NCI-H1436 treated with DMSO at 0.1 percent for 48 hours (cell line): ENCODE measurements at regions not wholly inside any gene's neighbourhood (a gene's known extent, or its start where the extent isn't known, plus 50 kb on each side); places are given as distances from the start of the nearest gene placed in this dataset.
"Not testable (repeated sequence)": the region's sequence is repeated elsewhere in the genome, so short reads cannot be mapped to it uniquely, and the experiment has no call there.

Source experiments
- DNase-seq: peaks from one replicate; lab custom pipeline; 2025; lab: John Stamatoyannopoulos, UW

DNA sequence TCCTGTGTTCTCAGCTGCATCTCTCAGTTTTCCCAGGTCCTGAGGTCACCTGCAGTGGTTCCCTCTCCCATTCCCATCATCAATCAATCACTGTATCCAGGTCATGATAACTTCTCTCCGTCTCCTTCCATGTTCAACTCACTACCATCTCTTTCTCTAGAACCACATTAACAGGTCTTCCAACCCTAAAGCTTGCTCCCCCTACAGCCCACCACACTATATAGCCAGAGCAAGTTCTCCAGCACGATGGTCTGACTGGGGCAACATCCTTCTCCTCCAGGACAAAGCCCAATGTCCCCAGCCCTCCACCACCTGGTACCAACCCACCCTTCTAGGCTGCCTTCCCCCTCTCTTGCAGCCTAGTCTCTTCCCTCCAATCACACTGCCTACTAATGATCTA is 241.6 kb downstream of the CDK5RAP2 start:
- DNase-seq, result no peak

DNA sequence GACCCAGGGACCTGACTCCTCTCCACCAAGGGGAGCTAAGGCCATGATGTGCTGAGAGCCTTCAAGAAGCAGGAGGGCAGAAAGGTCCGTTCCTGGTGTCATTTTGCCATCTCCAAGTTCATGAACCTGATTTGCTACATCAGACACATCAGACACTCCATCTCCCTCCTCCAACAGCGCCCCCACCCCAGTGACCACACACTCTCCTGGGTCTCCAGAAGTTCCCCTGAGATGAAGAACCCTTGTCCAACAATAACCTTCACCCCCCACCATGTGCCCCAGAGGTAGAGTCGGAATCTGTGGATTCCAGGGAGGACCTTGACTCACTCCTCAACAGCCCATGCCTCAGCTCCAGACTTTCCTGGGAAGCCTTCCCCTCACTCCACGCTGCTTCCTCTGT is 242.8 kb downstream of the CDK5RAP2 start:
- no peak for DNase-seq

DNA sequence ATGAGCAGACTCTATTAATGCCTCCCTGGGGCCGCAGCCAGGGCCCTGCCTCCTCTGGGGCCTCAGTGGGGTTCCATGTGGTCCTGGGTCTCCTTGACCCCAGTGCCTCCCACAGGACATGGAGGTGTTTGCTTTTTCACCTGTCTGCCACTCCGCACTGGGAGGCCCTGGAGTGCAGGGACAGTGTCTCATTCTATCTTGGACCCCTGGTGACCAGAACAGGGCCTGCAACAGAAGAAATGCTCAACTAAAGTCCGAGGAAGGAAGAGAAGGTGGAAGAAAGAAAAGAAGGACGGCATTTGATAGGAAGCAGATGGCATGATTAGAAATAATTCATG is 243.2 kb downstream of the CDK5RAP2 start:
- DNase-seq, result no peak

DNA sequence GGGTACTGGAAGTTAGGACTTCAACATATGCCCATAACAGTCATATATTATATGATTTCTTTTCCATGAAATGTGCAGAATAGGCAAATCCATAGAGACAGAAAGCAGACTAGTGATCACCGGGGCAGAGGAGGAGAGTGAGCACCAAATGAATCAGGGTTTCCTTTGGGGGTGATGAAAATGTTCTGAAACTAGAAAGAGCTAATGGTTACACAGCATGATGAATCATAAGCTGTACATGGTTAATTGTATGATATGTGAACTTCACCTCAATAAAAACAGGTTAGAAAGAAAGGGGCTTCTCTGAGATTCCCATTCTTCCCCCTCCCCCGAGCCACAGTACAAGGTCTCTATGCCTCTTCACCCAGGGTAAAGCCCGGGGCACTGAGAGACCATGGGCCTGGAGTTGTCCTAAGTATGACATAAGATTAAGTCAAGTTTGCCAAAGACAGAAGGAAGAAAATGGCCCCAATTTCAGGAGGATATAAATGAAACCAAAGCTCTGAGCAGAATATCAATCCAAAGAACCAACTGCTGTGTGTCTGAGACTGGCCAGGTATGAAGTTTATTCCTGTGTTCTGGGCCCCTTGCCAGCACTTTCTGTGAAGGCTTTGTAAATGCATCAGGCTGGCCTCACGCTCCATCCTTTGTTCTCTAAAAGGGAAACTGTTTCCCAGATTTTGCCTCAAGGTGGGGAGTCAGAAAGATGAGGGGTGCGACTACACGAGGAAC is 243.8 kb downstream of the CDK5RAP2 start:
- DNase-seq, result no peak

DNA sequence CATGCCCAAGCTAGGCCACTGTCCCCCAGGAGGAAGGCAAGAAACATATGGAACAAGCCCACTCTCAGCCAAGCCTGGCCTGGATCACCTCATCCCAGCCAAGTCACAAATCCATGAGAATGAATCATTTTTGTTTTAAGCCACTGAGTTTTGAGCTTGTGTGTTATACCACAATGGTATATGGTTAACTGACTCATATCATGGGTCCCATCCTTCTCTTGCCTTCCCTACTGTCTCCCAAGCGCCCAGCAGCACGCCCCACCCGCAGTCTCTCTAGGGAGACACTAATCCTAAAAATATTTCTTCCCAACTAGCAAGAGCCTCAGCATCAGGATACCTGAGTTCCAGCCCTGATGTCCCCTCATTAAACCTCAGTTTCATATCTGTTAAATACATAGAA is 248.1 kb downstream of the CDK5RAP2 start:
- DNase-seq, result no peak

DNA sequence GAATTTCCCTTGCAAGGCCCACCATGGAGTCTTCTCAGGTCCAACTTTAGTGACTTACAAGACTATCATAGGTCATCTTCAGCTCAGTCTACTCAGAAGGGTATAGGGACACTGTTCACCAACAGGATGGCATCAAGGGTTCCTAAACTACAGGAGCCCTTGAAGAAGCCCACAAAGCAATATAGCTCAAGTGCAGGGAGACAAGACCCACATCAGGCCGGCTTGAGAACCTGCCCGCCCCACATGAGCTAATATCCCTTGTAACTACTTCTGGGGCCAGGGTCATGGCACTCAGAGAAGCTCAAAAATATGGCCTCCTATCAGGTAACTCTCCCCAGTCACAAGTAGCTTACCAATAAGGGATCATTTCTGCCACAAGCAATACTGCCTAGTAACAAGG is 249.9 kb downstream of the CDK5RAP2 start:
- DNase-seq, result no peak

DNA sequence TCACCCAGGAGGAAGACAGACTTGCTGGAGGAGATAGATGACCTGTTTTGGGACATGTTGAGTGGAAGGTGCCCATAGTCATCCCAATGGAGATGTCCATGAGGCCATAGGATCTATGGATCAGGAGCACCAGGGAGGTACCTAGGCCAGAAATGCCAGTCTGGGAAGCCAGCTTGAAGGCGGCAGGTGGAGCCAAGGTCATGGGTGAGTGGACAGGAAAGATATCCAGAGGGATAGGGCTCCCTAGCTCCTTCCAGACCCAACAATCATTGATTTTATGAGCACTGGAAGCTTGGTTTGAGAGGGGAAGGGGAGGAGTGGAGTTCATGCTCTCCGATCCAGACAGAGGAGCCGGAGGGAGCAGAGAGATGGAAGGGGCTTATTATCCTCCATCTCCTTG is 252.6 kb downstream of the CDK5RAP2 start:
- DNase-seq, result no peak

DNA sequence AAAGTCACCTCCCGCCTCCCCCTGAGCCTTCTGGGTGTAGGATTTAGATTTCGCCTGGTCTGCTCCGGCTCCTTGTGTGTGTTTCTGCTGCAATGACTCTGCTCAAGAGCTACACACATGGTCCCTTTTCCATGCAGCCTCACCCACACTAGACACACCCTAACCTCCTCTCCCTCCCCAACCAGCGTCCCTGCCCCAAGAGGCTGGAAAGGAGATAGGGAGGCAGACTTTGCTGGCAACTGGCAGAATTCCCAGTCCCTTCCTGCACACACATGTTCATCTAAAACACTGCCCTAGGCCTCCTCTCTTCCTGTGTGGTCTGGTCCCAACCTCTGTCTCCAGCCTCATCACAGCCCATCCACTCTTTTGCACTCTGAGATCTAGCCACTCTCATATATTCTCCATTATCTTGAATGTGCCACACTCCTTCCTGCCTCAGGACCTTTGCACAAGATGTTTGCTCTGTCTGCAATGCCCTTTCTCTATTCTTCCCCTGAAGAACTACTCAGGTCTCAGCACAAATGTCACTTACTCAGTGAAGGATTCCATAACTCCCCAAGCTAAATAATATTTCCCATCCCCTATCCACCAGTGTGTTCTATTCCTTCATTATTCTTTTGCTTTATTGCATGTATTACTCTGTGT is 253.8 kb downstream of the CDK5RAP2 start:
- no peak for DNase-seq

DNA sequence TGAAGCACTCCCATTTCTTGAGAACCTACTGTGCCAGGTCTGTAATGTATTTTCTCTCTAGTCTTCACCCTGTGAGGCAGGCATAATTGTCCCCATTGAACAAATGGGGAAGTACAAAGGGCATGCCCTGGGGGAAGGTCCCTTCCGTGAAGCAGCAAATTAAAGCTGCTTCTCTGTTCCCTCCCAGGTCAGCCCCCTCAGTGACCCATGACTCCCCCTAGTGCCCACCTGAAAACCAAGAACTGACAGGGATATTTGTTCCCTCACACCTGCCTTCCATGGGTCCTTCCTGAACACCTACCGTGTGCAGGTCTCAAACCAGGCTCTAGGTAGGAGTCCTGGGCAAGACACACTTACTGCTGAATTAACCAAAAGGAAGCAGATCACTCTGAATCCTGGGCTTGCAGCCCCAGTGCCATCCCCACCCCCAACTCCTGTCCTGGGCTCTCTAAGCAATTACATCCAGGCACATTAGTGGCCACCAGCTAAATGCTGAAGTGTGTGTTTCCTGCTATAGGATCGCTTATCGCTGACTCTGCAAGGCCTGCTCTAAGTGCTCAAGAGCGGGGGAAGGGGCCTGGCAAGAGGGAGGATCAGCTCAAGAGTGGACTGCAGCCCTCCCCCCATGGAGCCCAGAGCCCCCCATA is 254.8 kb downstream of the CDK5RAP2 start:
- peak; percentile 45 for DNase-seq

DNA sequence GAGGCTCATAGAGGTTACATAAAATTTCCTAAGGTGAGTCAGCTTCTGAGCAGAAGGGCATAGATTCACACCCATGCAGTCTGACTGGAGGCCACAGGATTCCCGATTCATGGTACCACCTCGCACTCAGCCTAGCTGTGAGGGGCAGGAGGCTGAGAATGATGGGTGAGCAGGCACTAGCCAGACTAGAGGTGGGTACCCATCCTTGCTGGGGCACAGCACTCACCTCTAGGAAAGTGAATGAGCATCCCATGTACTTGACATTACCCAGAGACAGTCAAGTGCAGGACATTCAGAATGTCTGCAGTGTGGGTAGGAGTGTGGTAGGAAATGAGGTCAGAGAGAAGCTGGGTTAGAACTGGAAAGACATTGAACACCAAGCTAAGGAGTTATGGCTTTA is 255.5 kb downstream of the CDK5RAP2 start:
- no peak for DNase-seq

DNA sequence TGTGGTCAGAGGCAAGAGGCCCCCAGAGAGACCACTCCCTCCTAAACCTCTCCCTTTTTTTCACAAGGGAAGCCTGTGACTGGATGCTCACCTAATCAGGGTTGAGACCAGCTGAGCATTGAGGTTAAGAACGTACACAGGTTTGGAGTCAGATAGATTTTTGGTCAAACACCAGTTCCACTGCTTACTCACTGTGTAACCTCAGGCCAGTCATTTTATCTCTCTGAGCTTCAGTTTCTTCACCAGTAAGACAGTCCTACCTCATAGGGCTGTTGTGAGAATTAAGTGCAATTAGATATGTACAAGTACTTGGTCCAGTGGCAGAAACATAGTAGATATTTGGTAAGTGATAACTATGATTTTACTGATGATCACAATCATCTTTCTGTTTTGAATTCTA is 256.8 kb downstream of the CDK5RAP2 start:
- DNase-seq, result no peak

DNA sequence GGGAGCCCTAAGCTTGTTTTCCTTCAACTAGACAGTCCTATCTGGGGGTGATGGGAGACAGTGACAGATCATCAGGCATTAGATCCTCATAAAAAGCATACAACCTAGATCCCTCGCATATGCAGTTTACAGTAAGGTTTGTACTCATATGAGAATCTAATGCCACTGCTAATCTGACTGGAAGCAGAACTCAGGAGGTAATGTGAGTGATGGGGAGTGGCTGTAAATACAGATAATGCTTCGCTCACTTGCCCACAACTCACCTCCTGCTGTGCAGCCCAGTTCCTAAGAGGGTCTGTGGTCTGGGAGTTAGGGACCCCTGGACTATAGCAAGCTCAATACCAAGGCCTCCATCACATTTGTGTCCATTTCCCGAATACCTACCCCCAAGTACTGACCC is 260.5 kb downstream of the CDK5RAP2 start:
- DNase-seq, result no peak

DNA sequence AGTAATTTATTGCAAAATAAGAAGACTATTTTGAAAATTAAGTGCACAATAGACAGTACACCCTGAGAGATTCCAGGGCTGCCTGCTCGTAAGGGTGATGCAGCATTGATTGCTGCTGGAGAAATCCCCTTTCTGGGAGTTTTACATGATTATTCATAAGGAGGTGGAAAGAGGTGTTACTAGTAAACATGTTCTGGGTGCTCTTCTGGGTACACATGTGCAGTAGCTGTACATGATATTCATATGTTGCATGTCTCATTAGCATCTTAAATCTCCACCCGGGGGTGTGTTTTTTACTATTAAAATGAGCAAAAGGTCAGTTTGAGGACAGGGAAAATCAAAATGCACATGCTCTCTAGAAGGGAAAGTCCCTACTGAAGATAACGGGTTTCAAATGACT is 264.8 kb downstream of the CDK5RAP2 start:
- DNase-seq, result no peak

DNA sequence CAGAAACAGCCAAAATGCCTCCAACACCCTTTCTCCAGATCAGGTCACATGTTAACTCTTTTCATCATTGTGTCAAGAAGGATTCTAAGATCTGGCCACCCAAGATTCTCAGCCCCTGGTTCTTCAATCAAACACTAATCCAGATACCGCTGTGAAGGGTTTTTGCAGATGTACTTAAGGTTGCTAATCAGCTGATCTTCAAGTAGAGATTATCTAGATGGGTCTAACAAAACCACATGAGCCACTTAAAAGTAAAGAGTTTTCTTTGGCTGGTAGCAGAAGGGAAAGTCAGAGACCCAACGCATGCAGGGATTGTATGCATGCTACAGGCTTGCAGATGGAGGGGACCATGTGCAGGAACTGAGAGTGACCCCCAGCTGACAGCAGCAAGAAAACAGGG is 267.9 kb downstream of the CDK5RAP2 start:
- no peak for DNase-seq

DNA sequence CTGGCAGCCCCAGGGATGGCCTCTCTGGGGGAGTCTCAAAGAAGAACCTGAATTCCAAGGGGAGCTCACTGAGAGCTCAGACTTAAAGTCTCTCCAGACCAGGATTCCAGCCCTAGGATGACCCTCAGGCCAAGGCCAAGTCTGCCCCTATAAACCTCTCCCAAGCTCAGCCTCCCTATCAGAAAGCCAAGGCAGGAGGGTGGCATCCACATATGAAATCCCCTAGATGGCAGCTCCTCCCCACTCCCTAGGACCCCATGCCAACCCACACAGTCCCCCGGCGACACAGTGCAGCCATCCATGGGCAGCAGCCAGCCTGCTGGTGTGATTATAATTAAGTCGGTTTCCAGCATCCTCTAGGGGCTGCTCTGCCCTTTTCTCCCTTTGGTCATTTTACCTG is 269.9 kb downstream of the CDK5RAP2 start:
- DNase-seq, result no peak

DNA sequence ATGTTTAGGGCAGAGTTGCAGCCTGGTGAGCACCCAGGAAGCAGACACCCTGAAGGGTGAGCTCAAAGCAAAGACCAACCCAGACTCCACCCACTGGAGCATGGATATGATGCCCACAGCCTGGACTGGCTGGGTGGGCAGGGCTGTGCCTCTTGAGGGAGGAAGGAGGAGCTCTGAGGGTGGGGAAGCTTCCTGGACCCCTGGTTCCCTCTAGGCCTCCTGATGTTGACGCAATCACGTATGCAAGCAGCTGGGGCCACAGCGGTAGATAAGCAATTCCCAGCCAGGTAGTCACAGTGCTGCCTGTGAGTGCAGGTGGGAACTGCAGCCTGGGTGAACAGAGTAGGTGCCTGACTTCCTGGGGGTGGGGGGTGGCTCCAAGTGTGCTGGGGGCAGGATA is 271.5 kb downstream of the CDK5RAP2 start:
- DNase-seq, result peak; percentile 26

DNA sequence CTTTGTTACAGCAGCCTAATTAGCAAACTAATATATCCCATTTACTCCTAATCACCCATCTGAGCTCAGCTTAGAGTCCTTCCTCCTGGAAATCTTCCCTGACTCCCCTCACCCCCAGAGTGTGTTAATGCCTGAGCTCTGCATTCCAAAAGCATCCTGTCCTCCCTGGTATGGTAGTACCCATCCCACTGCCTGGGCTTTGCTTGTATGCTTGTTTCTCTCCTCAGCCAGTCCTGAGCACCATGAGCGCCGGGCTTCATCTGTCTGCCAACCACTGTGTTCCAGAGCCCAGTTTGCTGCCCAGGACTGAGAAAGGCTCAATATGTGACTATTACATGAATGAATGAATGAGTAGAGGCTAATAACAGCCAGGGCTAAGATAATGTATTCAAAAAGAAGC is 272.4 kb downstream of the CDK5RAP2 start:
- DNase-seq, result no peak

DNA sequence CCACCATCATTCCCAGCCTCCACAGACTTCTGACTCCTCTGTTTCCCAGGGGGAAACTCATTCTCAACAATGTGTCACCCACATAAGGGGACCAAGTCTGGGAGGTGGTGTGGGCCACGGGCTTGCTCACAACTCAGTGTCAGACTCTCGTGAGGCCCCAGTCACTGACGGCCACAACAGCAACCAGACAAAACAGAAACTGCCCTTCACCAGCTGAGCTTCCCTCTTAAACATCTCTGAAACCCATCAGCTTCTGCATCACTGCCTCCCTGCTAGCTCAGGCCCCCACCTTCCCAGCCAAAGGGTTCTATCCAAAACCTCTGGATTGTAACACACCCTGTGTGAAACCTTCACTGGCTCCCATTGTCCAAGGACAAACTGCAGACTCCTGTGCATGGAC is 273.4 kb downstream of the CDK5RAP2 start:
- no peak for DNase-seq

DNA sequence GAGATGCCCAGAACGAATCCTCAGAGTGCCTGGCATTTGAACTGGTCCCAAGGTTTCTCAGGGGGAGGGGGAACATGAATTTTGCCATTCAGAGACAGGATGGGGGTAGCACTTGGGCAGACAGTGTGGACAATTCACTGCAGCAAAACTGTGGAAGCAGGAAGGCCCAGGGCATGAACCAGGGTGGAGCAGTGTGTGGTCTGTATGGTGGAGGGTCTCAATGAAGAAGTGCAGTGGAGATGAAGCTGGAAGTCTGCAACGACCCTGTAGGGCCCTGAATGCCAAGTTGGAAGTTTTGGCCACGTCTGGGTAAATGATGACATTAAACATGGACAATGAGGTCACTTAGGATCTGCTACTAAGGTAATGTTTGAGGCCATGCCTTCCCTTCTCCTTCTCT is 273.9 kb downstream of the CDK5RAP2 start:
- DNase-seq, result no peak

DNA sequence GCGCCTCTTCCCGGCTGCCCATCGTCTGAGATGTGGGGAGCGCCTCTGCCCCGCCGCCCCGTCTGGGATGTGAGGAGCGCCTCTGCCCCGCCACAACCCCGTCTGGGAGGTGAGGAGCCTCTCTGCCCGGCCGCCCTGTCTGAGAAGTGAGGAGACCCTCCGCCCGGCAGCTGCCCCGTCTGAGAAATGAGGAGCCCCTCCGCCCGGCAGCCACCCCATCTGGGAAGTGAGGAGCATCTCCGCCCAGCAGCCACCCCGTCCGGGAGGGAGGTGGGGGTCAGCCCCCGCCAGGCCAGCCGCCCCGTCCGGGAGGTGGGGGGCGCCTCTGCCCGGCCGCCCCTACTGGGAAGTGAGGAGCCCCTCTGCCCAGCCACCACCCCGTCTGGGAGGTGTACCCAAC is 275.1 kb downstream of the CDK5RAP2 start:
- not testable (repeated sequence) for DNase-seq

DNA sequence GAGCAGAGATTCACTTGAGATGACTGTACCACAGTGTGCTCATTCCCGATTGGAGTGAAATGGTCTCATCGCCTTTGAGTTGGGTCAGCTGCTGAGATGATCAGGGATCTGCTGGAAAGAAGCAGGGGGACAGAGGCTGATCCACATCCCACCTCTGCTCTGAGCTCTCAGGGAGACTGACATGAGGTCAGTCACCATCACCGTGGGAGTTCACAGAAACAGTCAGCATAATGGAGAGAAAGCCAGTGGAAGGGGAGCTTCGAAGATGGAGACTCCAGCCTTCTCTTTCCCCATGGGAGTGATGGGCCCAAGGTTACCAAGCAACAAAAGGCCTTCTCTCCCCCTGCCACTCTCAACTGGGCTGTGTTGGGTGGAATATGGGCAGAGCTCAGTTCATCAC is 276.4 kb downstream of the CDK5RAP2 start:
- no peak for DNase-seq

DNA sequence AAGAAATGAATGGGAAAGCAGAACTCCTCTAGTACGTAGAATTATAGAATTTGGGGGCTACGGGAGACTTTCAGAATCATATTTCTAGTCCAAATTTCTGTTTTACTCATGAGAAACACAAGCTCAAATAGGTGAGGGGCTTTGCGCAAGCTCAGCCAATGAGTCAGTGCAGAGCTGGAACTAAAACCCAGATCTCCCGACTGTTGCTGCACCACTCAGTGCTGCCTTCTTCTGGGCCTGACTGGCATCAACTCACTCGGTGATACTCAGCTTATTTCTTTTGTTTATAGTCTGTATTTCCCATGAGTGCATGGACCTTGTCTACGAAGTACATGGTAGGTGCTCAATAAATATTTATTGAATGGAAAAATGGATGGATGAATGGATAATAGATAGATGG is 280.2 kb downstream of the CDK5RAP2 start:
- DNase-seq, result no peak

DNA sequence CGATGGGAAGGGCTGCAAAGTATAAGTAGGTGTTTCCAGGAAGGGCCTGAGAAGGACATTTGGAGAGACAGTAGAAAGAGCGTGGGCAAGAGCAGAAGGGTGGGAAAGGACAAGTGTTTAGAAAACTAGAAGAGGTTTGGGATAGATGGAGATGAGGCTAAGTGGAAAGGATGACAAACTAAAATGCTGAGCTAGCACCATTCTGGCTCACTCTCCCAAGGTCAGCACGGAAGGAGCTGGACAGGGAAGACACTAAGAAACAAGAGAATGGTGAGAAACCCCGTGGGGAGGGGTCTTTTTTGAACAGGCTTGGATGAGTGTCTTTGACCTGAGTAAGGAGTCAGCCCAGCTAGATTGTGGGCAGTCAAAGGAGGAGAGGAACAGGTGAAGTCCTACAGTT is 286.0 kb downstream of the CDK5RAP2 start:
- no peak for DNase-seq

DNA sequence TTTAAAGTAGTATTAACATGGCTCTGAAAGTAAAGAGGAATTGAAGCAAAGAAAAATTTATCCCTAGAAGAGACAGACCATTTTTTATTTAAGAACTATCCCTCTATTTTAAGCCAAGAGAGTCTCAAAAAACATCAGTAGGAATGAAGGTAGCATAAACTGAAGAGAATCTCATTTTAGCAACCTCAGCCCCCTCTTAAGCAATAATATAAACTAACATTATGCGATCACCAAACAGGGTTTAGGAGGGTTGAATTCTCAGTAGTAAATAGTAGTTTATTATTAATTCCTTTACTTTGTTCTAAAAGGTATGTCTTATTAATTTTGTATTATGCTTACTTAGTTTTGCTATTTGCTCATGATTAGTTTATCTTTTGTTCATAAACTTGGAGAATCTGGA is 287.4 kb downstream of the CDK5RAP2 start:
- no peak for DNase-seq
